B cell (primary cell): ENCODE measurements at regions not wholly inside any gene's neighbourhood (a gene's known extent, or its start where the extent isn't known, plus 50 kb on each side); places are given as distances from the start of the nearest gene placed in this dataset.

Experiments used
- ATAC-seq: fragments of 200-7000 bp; cut with Tn5 transposase; one replicate; pipeline ENCODE4 v1.10.0; 2021; ENCODE audit warnings: low read depth, mild to moderate bottlenecking, moderate number of reproducible peaks, moderate library complexity
- CTCF ChIA-PET: fragments of 350-600 bp; sonication (Branson Sonifier 250); formaldehyde crosslinking; loops from one replicate; lab custom pipeline; 2021; ENCODE audit warnings: antibody characterized with exemption, inconsistent platforms; lab: Charles Lee
- POLR2A ChIA-PET: fragments of 350-600 bp; sonication (Branson Sonifier 250); formaldehyde crosslinking; loops from one replicate; lab custom pipeline; 2021; ENCODE audit warnings: antibody characterized with exemption; lab: Charles Lee
- DNase-seq: peaks from one replicate; pipeline ENCODE4 v3.0.0; 2013
- H2AFZ ChIP-seq: 2 replicates; pipeline ENCODE4 v1.6.1; 2012; ENCODE audit warnings: mild to moderate bottlenecking, low read depth, low read length; ENCODE audit not compliant: insufficient read depth, poor library complexity, severe bottlenecking
- H3K27ac ChIP-seq, 2 donors: 1 replicate in 1 of 2; 2 replicates in 1 of 2; pipeline ENCODE4 v1.5.1; 2012 to 2013; ENCODE audit warnings: low read length in 2 of 2, mild to moderate bottlenecking in 2 of 2, moderate library complexity in 1 of 2
- H3K27me3 ChIP-seq, 4 experiments: fragments of 200-600 bp in 1 of 4; sonication (generic) in 1 of 4; replicated peaks in 1 of 4; 1 replicate in 2 of 4; 2 replicates in 2 of 4; pipeline versions ENCODE4 v1.6.1 to v1.7.0; 2013 to 2016; ENCODE audit warnings: low read length in 3 of 4, mild to moderate bottlenecking in 2 of 4, mixed read lengths in 1 of 4, moderate library complexity in 1 of 4; ENCODE audit not compliant: insufficient read depth in 4 of 4, control insufficient read depth in 3 of 4; ENCODE audit errors: control extremely low read depth in 1 of 4
- H3K36me3 ChIP-seq, 2 experiments: replicated peaks in 1 of 2; 1 replicate in 1 of 2; 2 replicates in 1 of 2; pipeline versions ENCODE4 v1.6.1 to v1.7.1; 2013; ENCODE audit warnings: low read length in 1 of 2; ENCODE audit not compliant: insufficient read depth in 2 of 2, control insufficient read depth in 1 of 2; ENCODE audit errors: control extremely low read depth in 1 of 2, extremely low read depth in 1 of 2
- H3K4me1 ChIP-seq, 2 donors: fragments of 200-600 bp in 1 of 2; sonication (generic) in 1 of 2; 1 replicate in 1 of 2; 2 replicates in 1 of 2; pipeline versions ENCODE4 v1.5.1 to v1.6.1; 2013 to 2017; ENCODE audit warnings: low read length in 2 of 2; ENCODE audit not compliant: control insufficient read depth in 2 of 2, insufficient read depth in 2 of 2
- H3K4me2 ChIP-seq: replicated peaks from 2 replicates; pipeline ENCODE3; 2012; ENCODE audit warnings: mild to moderate bottlenecking, low read depth, low read length; ENCODE audit not compliant: poor library complexity, severe bottlenecking
- H3K4me3 ChIP-seq, 5 experiments: fragments of 200-600 bp in 1 of 5; sonication (generic) in 1 of 5; 1 replicate in 3 of 5; 2 replicates in 2 of 5; pipeline versions ENCODE4 v1.5.1 to v1.7.0; 2011 to 2016; ENCODE audit warnings: low read length in 4 of 5, mild to moderate bottlenecking in 4 of 5, low read depth in 2 of 5, control low read depth in 1 of 5, moderate library complexity in 1 of 5; ENCODE audit not compliant: insufficient read depth in 1 of 5; ENCODE audit errors: control extremely low read depth in 1 of 5, extremely low read depth in 1 of 5
- H3K79me2 ChIP-seq: fragments of 200-600 bp; sonication (generic); one replicate; pipeline ENCODE4 v1.6.0; 2016; ENCODE audit warnings: low read length; ENCODE audit not compliant: control insufficient read depth, insufficient read depth
- H3K9ac ChIP-seq: fragments of 200-600 bp; sonication (generic); 2 replicates; pipeline ENCODE4 v1.6.1; 2017; ENCODE audit warnings: mild to moderate bottlenecking, low read length, moderate library complexity
- H3K9me3 ChIP-seq, 3 donors: one replicate each; pipeline versions ENCODE4 v1.6.1 to v1.7.1; 2013; ENCODE audit warnings: low read length in 2 of 3; ENCODE audit not compliant: control insufficient read depth in 2 of 3, insufficient read depth in 1 of 3; ENCODE audit errors: control extremely low read depth in 1 of 3
- H4K20me1 ChIP-seq: 2 replicates; pipeline ENCODE4 v1.6.0; 2012; ENCODE audit warnings: mild to moderate bottlenecking, low read length; ENCODE audit not compliant: insufficient read depth, control insufficient read depth, poor library complexity, severe bottlenecking
- H3K27ac Mint-ChIP-seq: one replicate; pipeline ENCODE4 v1.8.0; 2021; ENCODE audit warnings: mixed read lengths
- H3K27me3 Mint-ChIP-seq: one replicate; pipeline ENCODE4 v1.8.0; 2021; ENCODE audit warnings: mixed read lengths
- H3K4me1 Mint-ChIP-seq: one replicate; pipeline ENCODE4 v1.8.0; 2021; ENCODE audit warnings: mixed read lengths
- H3K4me3 Mint-ChIP-seq: one replicate; pipeline ENCODE4 v1.8.0; 2021; ENCODE audit warnings: mixed read lengths
- H3K9me3 Mint-ChIP-seq: one replicate; pipeline ENCODE4 v1.8.0; 2022; ENCODE audit warnings: mixed read lengths; ENCODE audit not compliant: insufficient read depth
- EZH2 ChIP-seq: IDR thresholded peaks from 2 replicates; pipeline ENCODE4 v1.6.1; 2012; ENCODE audit warnings: borderline replicate concordance, low read depth, mild to moderate bottlenecking, moderate library complexity, low read length; ENCODE audit not compliant: insufficient read depth, poor library complexity, severe bottlenecking
- WGBS: methylation state at CpG from one replicate; pipeline ENCODE4 v1.1.5; 2013; ENCODE audit warnings: missing lambda C conversion rate; ENCODE audit not compliant: insufficient coverage; 5-methylcytosine and 5-hydroxymethylcytosine counted together
- intact Hi-C: fragments of 100-400 bp; cut with micrococcal nuclease; formaldehyde crosslinking; loops from one replicate; pipeline ENCODE4 v1.10.0; 2022
- TF ChIP-seq, protein P1 (sequence below): fragments of 200-600 bp; IDR thresholded peaks from one replicate; pipeline ENCODE4 v1.8.0; 2022; ENCODE audit warnings: antibody characterized with exemption, mild to moderate bottlenecking

DNA sequence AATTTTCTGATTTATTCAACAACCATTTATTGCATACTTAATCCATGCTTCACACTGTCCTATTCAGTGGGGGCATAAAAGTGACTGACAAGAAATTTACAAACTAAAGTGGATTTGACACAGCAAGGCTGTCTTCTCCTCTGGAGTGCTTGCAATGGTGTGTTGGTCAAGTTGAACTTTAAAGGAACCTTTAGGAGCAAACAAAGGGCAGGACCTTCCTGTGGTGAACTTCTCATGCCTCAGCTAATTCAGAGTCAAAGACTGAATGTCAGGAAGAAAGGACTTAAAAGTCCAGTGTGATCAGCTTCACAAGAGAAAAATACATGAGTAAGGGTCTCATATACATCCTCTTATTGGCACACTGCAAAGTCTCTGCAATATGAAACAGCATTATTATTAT lies 60.8 kb upstream of the TENT5A start:
- Histone ChIP-seq H3K79me2 (no peaks in the 10 kb centered on the region), H3K4me2 (no peak overlapping the region), H3K4me3 (no peak overlapping the region), H3K36me3 (no peaks in the 10 kb centered on the region), H2AFZ (no peak overlapping the region), H3K27ac (no peak overlapping the region), H3K9ac (no peak overlapping the region), H3K27me3 (no peaks in the 10 kb centered on the region), H3K9me3 (no peaks in the 10 kb centered on the region), H3K4me1 (peaks cover 24 to 33% of the 10 kb centered on the region in 2 donors), H4K20me1 (no peaks in the 10 kb centered on the region)
- no peaks in the 10 kb centered on the region for H3K9me3 Mint-ChIP-seq
- intact Hi-C loops = no loop called here
- ChIA-PET POLR2A (no interaction called here), CTCF (no interaction called here)
- peaks cover 3% of the 10 kb centered on the region for H3K27me3 Mint-ChIP-seq
- TF ChIP-seq, protein P1, sequence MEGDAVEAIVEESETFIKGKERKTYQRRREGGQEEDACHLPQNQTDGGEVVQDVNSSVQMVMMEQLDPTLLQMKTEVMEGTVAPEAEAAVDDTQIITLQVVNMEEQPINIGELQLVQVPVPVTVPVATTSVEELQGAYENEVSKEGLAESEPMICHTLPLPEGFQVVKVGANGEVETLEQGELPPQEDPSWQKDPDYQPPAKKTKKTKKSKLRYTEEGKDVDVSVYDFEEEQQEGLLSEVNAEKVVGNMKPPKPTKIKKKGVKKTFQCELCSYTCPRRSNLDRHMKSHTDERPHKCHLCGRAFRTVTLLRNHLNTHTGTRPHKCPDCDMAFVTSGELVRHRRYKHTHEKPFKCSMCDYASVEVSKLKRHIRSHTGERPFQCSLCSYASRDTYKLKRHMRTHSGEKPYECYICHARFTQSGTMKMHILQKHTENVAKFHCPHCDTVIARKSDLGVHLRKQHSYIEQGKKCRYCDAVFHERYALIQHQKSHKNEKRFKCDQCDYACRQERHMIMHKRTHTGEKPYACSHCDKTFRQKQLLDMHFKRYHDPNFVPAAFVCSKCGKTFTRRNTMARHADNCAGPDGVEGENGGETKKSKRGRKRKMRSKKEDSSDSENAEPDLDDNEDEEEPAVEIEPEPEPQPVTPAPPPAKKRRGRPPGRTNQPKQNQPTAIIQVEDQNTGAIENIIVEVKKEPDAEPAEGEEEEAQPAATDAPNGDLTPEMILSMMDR = no peak
- no peak for TF ChIP-seq EZH2
- ATAC-seq (no peak), DNase-seq (no peak)
- H3K27ac Mint-ChIP-seq = no peak overlapping the region
- no peak overlapping the region for H3K4me3 Mint-ChIP-seq
- peaks cover 26% of the 10 kb centered on the region for H3K4me1 Mint-ChIP-seq

DNA sequence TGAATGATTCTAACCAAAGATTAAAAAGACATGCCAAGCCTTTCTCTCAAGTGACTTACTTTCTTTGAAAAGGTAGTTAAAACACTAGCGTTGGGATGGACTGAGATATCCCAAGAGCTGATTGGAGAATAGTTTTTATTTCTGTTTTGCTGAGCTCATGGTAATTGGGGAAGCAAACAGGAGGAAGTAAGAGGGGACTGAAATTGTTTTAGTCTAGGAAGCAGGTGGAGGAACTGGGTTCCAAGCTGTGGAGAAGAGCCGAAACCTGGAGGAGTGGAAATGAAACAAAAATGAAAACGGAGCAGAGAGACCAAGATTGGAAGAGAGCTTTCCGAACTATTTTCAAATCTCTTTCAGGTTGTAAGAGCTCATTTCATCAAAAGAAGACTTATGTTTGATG lies 59.9 kb upstream of the TENT5A start:
- H3K9me3 ChIP-seq = no peaks in the 10 kb centered on the region
- peaks cover 30% of the 10 kb centered on the region for H3K4me1 Mint-ChIP-seq
- no peaks in the 10 kb centered on the region for H3K27me3 ChIP-seq
- no peak for ATAC-seq
- H3K27ac ChIP-seq = no peak overlapping the region
- no peak for DNase-seq
- intact Hi-C loops = no loop called here
- peak overlapping the region; percentile 17 for H3K4me3 Mint-ChIP-seq
- no peak overlapping the region for H3K4me3 ChIP-seq
- peak overlapping the region; percentile 2 for H3K9ac ChIP-seq
- peak overlapping the region; percentile 41 for H3K4me2 ChIP-seq
- H3K4me1 ChIP-seq = peaks cover 23 to 35% of the 10 kb centered on the region in 2 donors
- TF ChIP-seq EZH2 = no peak
- TF ChIP-seq, protein P1 = no peak
- no peak overlapping the region for H3K27ac Mint-ChIP-seq
- H3K79me2 ChIP-seq = no peaks in the 10 kb centered on the region
- no peaks in the 10 kb centered on the region for H4K20me1 ChIP-seq
- peaks cover 3% of the 10 kb centered on the region for H3K27me3 Mint-ChIP-seq
- H3K36me3 ChIP-seq = no peaks in the 10 kb centered on the region
- 0% methylated on average over 1 of the region's 4 CpGs for WGBS
- no peaks in the 10 kb centered on the region for H3K9me3 Mint-ChIP-seq
- POLR2A ChIA-PET = no interaction called here
- CTCF ChIA-PET = no interaction called here
- H2AFZ ChIP-seq = peak overlapping the region; percentile 29
